ENCODE measurements at regions not wholly inside any gene's neighbourhood (a gene's known extent, or its start where the extent isn't known, plus 50 kb on each side); places are given as distances from the start of the nearest gene placed in this dataset.

DNA sequence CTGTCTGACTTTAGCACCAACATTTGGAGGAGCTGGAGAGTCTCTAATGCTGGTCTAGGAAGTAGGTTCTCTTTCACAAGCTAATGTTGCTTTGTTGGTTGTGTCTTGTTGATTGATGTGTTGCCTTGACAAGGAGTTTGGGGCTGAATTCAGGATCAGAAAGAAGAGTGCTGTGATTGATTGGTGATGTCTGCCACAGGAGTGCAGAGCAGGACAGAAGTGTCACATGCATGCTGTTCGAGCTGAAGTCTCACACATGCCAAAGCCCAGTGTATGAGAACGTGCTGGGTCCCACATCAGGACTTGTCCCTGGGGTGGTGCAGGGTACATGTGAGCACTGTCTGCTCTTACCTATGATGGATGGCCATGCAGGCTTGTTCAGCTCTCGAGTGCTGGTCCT, 694.4 kb downstream of the MATN1 start:
- Histone ChIP-seq H4K20me1 (ENCODE audit: control insufficient read depth, extremely low read depth, insufficient read depth, low read length) (no peaks in the 10 kb centered on the region), H3K9me1 (ENCODE audit: control insufficient read depth, extremely low read depth, insufficient read depth, low read length) (no peaks in the 10 kb centered on the region), H3K36me3 (ENCODE audit: control insufficient read depth in 2 of 2, extremely low read depth in 1 of 2, insufficient read depth in 2 of 2, low read length in 2 of 2) (no peaks in the 10 kb centered on the region), H2AFZ (ENCODE audit: control insufficient read depth, low read length) (no peak overlapping the region), H3K79me2 (ENCODE audit: control insufficient read depth, insufficient read depth, low read length) (no peaks in the 10 kb centered on the region), H3K4me1 (ENCODE audit: control insufficient read depth, extremely low read depth, insufficient read depth, low read length) (no peaks in the 10 kb centered on the region), H3K27me3 (ENCODE audit: control insufficient read depth, extremely low read depth, insufficient read depth, low read length) (peaks cover 14% of the 10 kb centered on the region), H3K9me3 (ENCODE audit: control insufficient read depth, low read depth, low read length) (no peaks in the 10 kb centered on the region), H3K27ac (ENCODE audit: control insufficient read depth, insufficient read depth, low read length) (no peak overlapping the region), H3K9ac (ENCODE audit: control insufficient read depth, extremely low read depth, insufficient read depth, low read length) (no peak overlapping the region), H3K4me2 (ENCODE audit: control insufficient read depth, extremely low read depth, insufficient read depth, low read depth, low read length) (no peak overlapping the region), H3K4me3 (ENCODE audit: control insufficient read depth in 2 of 3, extremely low read depth in 1 of 3, insufficient read depth in 2 of 3, low read depth in 1 of 3, low read length in 3 of 3) (no peak overlapping the region)
- DNase-seq (ENCODE audit: low read depth, low spot score), result no peak
- FAIRE-seq, result no peak
- no peak for TF ChIP-seq EZH2 (IDR thresholded peaks at IDR 0.05; ENCODE audit: low read length)
- TF ChIP-seq CTCF (optimal IDR thresholded peaks at IDR 0.05 in 1 of 3, IDR thresholded peaks at IDR 0.05 in 1 of 3, conservative IDR thresholded peaks at IDR 0.05 in 1 of 3; ENCODE audit: extremely low read depth in 1 of 3, insufficient read depth in 2 of 3, low read length in 3 of 3), result no peak
- dilution Hi-C loops (cut with MboI; ENCODE audit: extremely low pct_ligation_motif_present, low sequenced_read_pairs), result no loop called here

DNA sequence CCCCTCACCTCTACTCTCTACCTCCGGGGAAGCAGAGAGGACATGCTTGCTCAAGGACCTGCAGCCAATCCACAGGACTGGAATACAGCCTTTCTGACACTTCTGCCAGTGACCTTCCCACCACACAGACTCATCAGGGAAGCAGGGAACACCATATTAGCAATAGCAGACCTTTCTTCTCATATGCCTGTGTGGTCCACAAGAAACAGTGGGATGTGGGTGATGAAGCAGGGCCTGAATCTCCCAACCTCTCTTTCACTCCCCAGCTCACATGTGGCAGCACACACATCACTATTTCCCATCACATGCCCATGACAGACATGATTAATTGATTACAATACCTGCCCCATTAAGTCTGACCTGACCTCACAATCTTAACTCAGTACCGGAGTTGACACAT, 695.1 kb downstream of the MATN1 start:
- Histone ChIP-seq H3K36me3 (ENCODE audit: control insufficient read depth in 2 of 2, extremely low read depth in 1 of 2, insufficient read depth in 2 of 2, low read length in 2 of 2) (no peaks in the 10 kb centered on the region), H3K4me3 (ENCODE audit: control insufficient read depth in 2 of 3, extremely low read depth in 1 of 3, insufficient read depth in 2 of 3, low read depth in 1 of 3, low read length in 3 of 3) (no peak overlapping the region), H3K9ac (ENCODE audit: control insufficient read depth, extremely low read depth, insufficient read depth, low read length) (no peak overlapping the region), H3K4me2 (ENCODE audit: control insufficient read depth, extremely low read depth, insufficient read depth, low read depth, low read length) (no peak overlapping the region), H3K4me1 (ENCODE audit: control insufficient read depth, extremely low read depth, insufficient read depth, low read length) (no peaks in the 10 kb centered on the region), H3K27ac (ENCODE audit: control insufficient read depth, insufficient read depth, low read length) (no peak overlapping the region), H2AFZ (ENCODE audit: control insufficient read depth, low read length) (no peak overlapping the region), H4K20me1 (ENCODE audit: control insufficient read depth, extremely low read depth, insufficient read depth, low read length) (no peaks in the 10 kb centered on the region), H3K27me3 (ENCODE audit: control insufficient read depth, extremely low read depth, insufficient read depth, low read length) (peaks cover 14% of the 10 kb centered on the region), H3K9me3 (ENCODE audit: control insufficient read depth, low read depth, low read length) (no peaks in the 10 kb centered on the region), H3K79me2 (ENCODE audit: control insufficient read depth, insufficient read depth, low read length) (no peaks in the 10 kb centered on the region), H3K9me1 (ENCODE audit: control insufficient read depth, extremely low read depth, insufficient read depth, low read length) (no peaks in the 10 kb centered on the region)
- TF ChIP-seq EZH2 (IDR thresholded peaks at IDR 0.05; ENCODE audit: low read length) (no peak), CTCF (optimal IDR thresholded peaks at IDR 0.05 in 1 of 3, IDR thresholded peaks at IDR 0.05 in 1 of 3, conservative IDR thresholded peaks at IDR 0.05 in 1 of 3; ENCODE audit: extremely low read depth in 1 of 3, insufficient read depth in 2 of 3, low read length in 3 of 3) (no peak)
- dilution Hi-C loops (cut with MboI; ENCODE audit: extremely low pct_ligation_motif_present, low sequenced_read_pairs), result no loop called here
- FAIRE-seq (no peak), DNase-seq (ENCODE audit: low read depth, low spot score) (no peak)

Measured in keratinocyte (primary cell).